Stimulated activated naive CD4-positive, alpha-beta T cell treated with Interleukin-2 at 50 U/mL for 16 hours (primary cell): ENCODE measurements at regions not wholly inside any gene's neighbourhood (a gene's known extent, or its start where the extent isn't known, plus 50 kb on each side); places are given as distances from the start of the nearest gene placed in this dataset.

Source experiments
- DNase-seq: peaks from one replicate; lab custom pipeline; 2025; lab: John Stamatoyannopoulos, UW

DNA sequence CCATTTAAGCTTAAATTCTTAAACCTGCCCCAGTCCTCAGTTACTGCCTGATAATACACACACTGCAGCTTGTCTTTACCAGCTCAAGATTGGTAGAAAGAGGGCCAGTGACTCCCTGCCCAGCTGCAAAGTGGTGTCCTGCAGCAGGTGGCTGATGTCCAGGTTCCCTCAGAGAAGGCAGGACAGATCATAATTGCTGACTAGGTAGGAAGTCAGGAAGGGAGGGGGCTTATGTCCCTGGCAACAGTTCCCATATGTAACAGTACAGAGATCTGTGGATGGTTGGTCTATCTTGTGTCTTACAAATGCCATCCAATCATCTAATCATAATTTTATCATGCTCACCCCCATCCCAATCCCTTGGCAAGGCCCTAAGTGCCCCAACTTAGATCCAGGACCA is 492.1 kb upstream of the PPP2R3A start:
- DNase-seq: no peak

DNA sequence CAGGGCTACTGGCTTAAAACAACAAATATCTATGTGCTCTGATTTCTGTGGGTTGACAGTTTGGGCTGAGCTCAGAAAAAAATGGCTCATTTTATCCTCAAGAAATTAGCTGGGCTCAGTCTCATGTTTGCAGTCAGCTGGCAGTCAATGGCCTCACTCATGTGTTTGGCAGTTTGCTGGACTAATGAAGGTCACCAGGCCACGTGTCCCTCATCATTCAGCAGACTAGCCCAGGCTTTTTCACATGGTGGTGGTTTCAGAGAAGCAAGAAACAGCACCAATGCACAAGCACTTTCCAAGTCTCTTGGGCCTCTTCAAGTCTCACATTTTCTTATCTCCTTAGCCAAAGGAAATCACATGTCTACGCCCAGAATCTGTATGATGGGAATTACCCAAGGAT is 478.3 kb upstream of the PPP2R3A start:
- DNase-seq: no peak

DNA sequence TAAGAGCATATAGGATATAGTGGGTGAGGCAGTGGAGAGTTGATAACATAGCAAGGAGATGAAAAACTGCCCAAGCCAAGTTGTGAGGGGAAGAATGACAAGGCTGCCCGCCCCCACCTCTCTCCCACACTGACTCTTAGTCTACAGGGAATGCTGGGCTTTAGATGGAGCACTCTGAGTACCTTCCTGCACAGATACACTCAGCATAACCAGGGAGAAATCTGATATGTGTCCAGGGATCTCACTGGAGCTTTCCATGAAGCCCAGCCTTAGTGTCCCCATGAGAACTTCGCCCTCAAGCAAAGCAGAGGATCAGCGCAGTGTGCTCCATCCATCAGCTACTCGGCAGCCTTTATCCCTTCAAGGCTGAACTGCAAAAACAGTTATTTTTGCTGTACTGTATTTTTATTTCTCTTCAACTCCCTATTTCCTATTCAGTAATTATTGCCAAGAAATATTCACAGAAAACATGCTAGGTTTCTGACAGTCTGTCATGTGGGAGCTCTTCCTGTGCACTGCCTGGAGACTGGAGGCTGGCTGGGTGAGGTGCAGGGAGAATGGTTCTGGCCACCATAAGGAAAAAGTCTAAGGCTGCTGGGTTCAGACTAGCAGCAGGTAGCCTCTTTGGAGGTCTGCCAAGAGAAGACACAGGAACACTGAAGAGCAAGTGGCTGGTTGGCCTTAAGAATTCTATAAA is 475.2 kb upstream of the PPP2R3A start:
- DNase-seq: no peak

DNA sequence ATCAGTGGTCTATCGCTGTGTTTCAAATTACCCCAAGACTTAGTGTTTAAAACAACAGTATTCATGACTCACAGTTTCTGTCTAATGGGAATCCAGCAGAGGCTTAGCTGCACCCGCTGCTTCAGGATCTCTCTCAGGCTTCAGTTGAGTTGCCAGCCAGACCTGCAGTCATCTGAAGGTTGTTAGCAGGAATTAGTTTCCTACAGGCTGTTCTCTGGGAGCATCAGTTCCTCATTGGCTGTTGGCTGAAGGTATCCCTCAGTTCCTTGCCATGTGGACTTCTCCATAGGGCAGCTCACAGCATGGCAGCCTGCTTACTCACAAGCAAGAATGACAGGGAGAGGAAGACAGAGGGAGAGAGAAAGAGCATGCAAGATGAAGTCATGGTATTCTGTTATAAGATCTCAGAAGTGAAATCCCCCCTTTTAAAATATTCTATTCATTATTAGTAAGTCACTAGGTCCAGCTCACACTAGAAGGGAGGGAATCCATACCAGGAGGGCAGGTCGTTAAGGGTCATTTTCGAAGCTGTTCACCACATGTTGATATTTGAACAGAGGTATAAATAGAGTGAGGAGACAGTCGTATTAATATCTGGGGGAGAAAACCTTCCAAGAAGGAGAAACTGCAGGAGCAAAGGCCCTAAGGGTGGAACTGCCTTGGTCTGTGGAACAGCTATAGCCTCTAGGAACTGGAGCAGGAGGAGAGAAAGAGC is 473.9 kb upstream of the PPP2R3A start:
- DNase-seq: no peak

DNA sequence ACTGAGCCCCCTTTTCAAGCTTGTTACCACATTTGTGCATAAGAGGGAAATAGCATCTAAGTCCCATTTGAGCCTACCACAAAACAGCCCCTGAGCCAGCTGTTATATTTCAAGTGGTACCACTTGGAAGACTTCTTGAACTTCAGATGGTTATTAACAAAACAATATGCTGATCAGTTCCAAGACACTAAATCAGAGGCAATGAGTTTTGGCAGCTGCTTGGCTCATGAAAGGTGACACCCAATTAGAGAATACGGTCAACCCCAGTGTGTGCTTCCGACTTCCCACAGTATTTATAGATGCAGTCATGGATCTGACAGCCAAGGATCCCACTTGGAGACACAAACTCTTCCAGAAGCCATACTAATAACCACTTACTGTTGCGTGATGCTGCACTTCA is 469.6 kb upstream of the PPP2R3A start:
- DNase-seq: no peak

DNA sequence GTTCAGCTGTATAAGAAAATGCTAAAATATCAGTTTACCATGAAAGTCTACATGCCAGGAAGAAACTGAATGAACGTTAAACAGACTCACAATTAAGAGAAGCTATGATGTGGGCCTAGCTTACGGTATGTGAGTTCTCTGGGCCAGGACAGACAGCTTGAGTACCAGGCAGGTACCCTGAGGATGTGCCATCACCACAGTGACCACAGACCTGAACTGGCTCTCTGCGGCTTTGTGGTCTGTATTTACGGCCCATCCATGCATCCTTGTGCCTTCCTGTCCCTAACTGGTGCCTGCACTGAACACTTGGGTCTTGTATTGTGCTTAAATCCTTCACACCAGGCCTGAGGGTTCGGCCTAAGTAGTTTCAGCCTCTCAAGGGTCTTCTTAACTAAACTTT is 467.5 kb upstream of the PPP2R3A start:
- DNase-seq: no peak

DNA sequence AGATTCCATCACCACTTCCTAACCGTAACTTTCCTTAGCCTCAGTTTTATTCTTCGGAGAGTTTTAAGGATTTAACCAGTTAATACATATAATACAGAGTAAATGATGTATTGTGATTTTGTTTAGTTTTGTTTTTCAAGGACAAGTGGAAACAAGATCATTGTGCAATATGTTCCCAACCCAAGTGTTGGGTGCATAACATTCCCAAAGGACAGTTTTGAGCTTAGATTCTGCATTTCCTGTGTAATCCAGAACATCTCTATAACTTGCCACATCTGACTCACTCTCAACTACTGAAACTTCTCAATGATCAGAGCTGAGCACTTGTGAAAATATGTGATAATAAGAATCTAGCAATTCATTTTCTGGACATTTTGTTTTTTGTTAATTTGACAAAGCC is 466.1 kb upstream of the PPP2R3A start:
- no peak for DNase-seq

DNA sequence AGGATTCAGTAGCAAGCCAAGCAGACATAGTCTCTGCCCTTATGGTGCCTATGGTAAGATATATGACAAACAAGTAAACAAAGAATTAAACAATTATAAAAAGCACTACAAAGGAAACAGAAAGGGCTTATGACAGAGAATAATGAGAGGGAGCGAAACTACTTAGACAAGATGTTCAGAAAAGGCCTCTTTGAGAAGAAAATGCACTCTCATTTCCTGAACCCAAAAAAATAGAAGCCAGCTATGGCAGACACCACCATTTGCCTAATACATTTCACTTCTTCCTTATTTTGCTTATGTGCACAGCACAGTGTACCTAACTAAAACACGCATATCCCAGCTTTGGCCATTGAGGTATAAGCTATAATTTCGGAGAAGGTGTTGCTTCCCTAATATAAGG is 465.5 kb upstream of the PPP2R3A start:
- DNase-seq: no peak

DNA sequence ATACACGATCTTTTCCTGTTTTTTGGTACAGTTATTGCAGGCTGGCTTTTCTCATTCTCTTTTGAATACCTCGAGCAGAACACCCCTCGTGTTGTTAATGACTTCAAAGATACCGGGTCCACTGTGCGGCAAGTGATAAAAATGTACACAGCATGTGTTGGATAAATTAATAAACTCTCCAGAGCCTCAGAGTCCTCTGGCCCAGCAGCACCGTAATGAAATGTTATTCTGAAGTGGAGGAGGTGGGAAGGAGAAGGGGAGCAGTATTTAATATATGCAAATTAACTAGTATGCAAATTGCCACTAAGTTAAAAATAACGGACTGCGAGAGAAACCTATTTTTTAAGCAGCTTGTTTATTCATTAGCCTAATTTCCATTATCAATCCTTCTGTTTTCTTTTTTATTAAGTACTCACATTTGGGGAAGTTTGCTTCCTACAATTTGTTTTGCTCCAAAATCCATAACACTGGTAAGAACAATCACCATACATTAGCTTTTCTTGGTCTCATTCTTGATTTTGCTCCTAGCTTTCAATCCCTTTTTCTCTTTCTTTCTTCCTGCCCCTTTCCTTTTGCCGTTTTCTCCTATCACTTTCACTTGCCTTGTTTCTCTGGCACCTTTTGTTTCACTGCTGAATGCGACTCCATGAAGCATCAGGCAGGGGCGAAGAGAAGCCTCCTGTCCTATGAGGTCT is 462.3 kb upstream of the PPP2R3A start:
- no peak for DNase-seq

DNA sequence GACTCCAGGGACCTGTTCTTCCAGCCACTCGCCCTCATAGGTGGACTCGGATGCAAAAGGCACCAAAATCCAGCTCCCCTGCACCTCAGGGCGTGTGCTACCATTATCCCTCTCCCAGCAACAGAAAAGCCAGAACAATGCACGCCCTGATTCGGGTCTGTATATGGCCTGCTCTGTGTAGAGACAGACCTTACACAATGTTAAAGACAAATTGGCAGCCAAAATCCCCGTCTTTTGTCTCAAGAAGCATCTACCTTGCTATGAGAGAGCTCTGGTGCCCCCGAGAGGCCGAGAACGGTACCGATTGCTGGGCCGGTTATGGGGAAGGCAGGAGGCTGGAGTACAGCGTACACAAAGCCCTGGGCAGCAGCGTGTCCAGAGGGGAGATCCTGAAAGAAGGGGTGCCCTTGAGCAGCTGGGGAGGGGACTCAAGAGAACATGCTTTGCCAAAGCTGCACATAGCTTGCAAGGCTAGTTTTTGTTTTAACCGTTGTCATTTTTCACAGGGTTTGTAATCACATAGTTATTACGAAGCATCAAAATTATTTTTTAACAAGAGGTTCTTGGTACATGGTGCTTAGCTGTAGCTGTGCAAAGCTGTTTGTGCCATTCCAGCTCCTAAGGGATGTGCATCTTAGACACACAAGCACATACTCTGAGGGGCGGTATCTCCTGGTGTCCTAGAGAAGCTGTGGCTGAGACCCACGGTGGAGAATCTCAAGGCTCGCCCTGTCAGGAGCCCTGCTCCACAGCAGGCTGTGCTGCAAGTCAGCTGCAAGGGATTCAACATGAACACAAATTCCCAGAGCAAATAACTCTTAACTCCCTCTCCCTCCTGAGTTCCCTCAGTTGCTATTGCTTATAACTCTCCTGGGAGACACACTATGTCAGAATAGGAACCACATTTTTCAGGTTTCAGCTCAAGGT is 461.5 kb upstream of the PPP2R3A start:
- no peak for DNase-seq

DNA sequence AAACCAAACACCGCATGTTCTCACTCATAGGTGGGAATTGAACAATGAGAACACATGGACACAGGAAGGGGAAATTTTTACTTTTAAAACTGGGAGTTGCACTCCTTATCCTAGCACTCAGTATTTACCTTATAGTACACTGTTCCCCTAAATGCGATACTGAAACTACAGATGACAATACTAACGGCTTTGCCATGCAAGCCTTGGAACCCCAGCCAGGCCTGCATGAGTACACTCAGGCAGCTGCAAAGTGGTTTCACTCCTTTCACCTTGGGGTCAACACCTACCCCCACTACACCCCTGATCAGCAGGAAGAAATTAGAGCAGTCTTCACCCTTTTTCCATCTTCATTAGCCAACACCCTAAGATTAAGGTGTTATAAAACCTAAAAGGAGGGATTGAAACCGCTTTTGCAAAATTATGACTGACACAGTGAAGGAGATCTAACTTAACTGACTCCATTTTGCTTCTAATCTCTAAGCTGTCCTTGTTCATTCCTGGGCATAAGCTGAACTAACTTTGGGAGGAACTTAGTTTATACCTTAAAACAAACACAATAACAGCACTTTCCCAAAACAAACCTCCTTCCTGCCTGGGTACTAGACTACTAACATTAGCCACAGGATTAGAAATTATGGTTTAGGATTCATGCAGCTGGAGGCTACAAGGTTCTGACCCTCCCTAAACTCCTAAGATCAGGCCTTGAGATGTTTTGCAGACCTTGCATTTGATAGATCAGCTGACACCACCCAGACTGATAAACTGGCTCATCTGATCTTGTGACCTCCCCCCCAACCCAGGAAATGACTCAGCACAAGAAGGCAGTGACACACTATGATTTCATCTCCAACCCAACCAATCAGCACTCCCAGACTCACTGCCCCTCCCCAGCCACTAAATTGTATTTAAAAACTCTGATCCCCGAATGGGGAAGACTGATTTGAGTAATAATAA is 452.1 kb upstream of the PPP2R3A start:
- no peak for DNase-seq

DNA sequence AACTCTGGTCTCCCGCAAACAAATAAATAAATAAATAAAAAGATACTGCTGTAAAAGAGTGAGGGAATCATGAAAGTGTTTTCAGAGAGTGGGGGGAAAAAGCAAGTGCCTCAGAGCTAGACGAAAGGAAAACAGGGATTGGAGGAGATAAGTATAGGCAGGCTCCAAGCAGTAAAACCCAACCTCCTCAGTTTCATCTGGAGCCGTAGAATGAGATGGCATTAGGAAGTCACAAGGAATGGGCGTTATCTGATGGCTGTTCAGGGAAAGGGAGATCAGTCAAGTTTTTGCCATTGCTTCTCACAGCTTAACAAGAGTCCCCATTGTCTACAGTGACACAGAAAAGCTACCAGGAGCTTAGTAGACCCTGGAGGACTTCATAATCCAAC is 451.5 kb upstream of the PPP2R3A start:
- DNase-seq: no peak

DNA sequence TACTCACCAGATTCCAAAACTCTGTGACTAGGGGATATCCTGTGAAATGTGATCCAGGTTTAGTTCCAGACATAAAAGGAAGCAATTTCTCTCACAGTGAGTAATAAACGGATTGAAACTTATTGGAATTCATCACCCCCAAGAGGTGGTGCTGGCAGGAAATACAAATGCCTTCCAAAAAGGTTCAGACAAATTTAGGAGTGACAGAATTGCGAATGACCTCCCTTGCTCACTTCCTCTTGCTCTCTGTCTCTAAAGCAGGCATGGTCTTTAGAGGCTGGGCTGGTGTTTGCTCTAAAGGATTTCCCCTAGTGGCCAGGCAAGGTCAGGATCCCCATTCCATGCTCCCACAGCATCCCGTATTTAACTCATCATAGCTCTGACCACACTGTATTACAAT is 449.4 kb upstream of the PPP2R3A start:
- no peak for DNase-seq

DNA sequence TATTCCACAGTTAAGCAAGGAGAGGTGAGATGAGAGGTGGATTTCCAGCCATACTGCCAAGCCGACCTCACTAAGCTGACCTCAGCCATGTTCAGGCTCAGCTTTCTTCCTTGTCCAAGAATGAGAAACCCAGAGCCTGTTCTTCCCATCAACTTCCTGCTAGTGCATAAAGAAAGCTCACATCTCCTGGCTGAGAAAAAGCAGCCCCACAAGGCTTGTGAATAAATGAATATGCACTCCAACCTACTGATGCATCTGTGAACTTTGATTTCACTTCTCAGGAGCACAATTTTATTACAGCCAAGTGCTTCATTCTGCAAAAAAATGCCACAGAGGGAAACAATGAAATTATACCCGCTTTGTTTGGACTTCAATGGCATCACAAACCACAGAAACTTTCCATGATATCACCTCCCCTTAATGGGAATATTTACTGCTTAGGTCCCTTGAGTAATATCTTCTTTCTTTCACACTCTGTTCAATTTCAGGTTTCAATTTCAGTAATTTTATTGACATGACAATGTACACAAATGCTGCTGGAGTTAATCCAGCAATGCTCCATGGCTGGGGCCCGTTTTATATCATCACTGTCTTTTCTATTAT is 437.0 kb upstream of the PPP2R3A start:
- DNase-seq: no peak

DNA sequence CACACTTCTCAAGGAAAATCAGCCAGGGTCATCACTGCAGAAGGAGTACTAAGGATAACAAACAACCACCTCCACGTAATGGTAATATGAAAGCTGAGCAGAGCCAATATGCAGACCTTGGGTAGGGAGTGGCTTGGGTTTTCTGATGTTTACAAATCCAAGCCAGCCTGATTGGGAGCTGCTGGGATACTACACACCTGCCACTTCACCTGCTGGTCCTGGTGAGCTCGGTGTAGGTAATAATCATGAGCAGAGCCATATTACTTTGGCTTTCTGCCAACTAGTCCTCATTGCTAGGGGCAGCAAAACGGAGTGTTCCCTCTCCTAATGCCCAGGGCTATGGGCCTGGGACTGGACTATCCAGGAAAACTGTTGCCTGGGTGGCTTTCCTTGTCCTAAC is 433.5 kb upstream of the PPP2R3A start:
- DNase-seq: no peak

DNA sequence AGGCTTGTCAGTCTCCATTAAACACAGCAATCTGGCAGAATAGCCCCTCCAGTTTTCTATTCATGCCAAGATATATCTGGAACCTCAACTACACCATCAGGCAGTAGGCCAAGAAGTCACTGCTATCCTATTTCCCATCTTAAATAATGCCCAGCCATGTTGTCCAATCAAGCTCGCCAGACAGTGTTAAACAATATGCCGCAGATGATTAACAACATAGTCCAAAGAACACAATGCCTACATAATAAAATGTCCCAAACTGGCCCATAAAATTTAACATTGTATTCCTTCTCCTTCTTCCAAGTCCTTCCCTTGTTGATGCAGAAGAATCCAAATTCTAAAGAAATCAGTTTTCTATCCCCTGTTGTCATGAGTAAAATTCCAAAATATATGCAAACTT is 427.4 kb upstream of the PPP2R3A start:
- DNase-seq: no peak

DNA sequence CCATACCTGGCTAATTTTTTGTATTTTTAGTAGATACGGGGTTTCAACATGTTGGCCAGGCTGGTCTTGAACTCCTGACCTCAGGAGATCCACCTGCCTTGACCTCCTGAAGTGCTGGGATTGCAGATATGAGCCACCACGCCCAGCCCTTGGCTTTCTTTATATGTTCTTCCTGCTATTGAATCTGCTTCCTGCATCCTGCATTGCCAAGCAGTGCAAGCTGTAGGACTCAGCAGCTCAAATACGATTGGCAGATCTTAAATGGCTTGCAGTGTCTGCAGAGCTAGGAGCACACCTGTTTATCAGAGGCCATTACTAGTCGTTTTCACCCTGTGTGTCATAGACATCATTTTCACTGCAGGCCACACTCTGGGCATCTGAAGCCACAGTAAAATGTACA is 426.2 kb upstream of the PPP2R3A start:
- DNase-seq: no peak

DNA sequence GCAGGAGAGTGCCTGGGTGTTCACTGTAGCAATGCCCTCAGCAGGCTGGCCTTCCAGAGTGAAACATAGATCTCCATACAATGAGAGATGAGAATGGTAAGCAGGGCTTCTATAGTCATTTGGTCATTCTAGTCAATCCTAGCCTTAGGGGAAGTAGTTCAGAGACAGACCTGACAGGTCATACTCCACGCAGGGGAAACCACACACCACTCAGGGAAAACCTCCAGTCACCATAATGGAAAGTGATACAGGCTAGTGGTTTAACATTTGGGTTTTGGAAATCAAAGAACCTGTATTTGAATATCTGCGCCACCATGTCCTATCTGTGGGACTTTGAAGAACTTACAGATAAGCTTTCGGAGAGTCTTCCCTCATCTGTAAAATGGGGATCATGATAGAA is 425.7 kb upstream of the PPP2R3A start:
- DNase-seq: no peak

DNA sequence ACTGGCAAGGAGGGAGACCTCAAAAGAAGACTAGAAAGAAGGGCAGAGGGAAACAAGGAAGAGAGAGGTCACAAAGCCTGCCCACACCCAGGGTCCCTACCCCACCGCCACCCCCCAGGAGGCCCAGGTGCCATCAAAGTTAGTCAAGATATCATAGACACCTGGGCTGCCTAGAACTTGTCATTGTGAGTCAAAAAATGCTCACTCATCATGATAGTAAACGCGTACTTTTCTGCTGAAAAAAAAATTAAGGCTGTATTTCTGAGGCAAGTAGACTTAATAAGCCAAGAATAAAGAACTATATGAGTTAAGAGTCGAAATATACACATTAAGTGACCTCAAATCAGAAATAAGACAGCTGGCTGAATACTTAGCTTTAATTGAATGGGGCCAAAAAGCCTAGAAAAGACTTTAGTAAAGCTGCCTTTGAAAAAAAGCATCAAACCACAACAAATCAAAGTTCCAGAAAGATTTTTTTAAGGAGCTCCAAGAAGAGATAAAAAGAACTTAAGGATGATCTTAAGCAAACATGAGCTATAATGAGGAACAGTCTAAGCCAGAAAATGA is 415.5 kb upstream of the PPP2R3A start:
- no peak for DNase-seq

DNA sequence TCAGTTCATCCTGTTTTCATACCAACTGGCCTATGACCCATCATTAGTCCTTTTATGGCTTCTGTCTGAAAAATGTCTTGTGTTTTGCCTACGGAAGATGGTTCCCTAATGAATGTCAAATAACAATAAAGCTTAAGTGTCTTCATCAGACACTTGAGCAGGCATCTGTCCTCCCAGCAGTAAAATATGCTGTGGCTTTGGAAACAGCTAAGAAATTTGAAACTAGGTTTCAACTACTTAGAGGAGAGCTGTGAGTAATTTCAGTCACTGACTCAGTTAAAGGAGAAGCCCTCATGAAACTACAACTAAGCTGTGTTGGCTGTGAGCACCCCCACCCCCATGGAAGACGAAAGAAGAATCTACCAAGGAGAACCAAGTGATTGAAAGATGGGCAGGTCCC is 409.4 kb upstream of the PPP2R3A start:
- DNase-seq: no peak
